Sigmoid colon (tissue), 6 donors: ENCODE measurements at regions not wholly inside any gene's neighbourhood (a gene's known extent, or its start where the extent isn't known, plus 50 kb on each side); places are given as distances from the start of the nearest gene placed in this dataset.
A peak's percentile ranks its signal among the peaks of the same experiment; 100 is the strongest.

Experiments used
- DNase-seq: peaks from one replicate; pipeline ENCODE4 v3.0.0-alpha.2; 2019
- H3K27ac ChIP-seq, 4 donors: fragments of 200-600 bp; sonication (generic); one replicate each; pipeline ENCODE4 v1.5.1; 2016 to 2019; ENCODE audit warnings: mild to moderate bottlenecking in 1 of 4
- H3K27me3 ChIP-seq, 3 donors: fragments of 200-600 bp; sonication (generic); one replicate each; pipeline ENCODE4 v1.5.1; 2019; ENCODE audit warnings: mild to moderate bottlenecking in 1 of 3
- H3K36me3 ChIP-seq, 4 donors: fragments of 200-600 bp; sonication (generic); one replicate each; pipeline ENCODE4 v1.5.1; 2016 to 2019
- H3K4me1 ChIP-seq, 4 donors: fragments of 200-600 bp; sonication (generic); one replicate each; pipeline ENCODE4 v1.5.1; 2017 to 2019
- H3K4me3 ChIP-seq, 4 donors: fragments of 200-600 bp; sonication (generic); one replicate each; pipeline ENCODE4 v1.5.1; 2017 to 2019; ENCODE audit warnings: mild to moderate bottlenecking in 2 of 4, moderate library complexity in 1 of 4
- H3K9me3 ChIP-seq, 4 donors: fragments of 200-600 bp in 3 of 4; sonication (generic) in 3 of 4; one replicate each; pipeline versions ENCODE4 v1.5.1 to v1.6.1; 2013 to 2019
- CTCF ChIP-seq, 4 experiments: fragments of 450-650 bp in 3 of 4; fragments of 200-600 bp in 1 of 4; IDR thresholded peaks; one replicate each; pipeline ENCODE4 v1.5.1; 2016 to 2019; ENCODE audit warnings: antibody characterized with exemption in 4 of 4, mild to moderate bottlenecking in 3 of 4, moderate library complexity in 2 of 4
- EP300 ChIP-seq, 4 donors: sonication (generic); formaldehyde crosslinking; IDR thresholded peaks; one replicate each; pipeline ENCODE4 v1.6.1; 2017; ENCODE audit warnings: antibody characterized with exemption in 4 of 4
- POLR2A ChIP-seq, 2 donors: fragments of 450-650 bp; IDR thresholded peaks; one replicate each; pipeline ENCODE4 v1.6.1; 2016; ENCODE audit warnings: antibody characterized with exemption in 2 of 2, mild to moderate bottlenecking in 2 of 2, moderate library complexity in 2 of 2
- POLR2AphosphoS5 ChIP-seq, 4 donors: sonication (generic); formaldehyde crosslinking; IDR thresholded peaks; one replicate each; pipeline ENCODE4 v1.6.1; 2017; ENCODE audit warnings: antibody characterized with exemption in 4 of 4
- WGBS, 2 donors: extraction: QIAGEN DNeasy Blood & Tissue Kit; methylation state at CpG; one replicate each; pipeline ENCODE4 v1.1.7; 2013; 5-methylcytosine and 5-hydroxymethylcytosine counted together
- intact Hi-C: fragments of 100-400 bp; cut with DNase I; formaldehyde crosslinking; loops from one replicate; pipeline ENCODE4 v1.15.1; 2023
- donor health status: healthy with polysubstance abuse.
- donor health status: healthy.

GRCh38 chr5:168110870-168111832 lies 180.3 kb upstream of the WWC1 start:
- Histone ChIP-seq H3K27me3 (no peaks in the 10 kb centered on the region), H3K36me3 (no peaks in the 10 kb centered on the region), H3K9me3 (no peaks in the 10 kb centered on the region), H3K4me3 (no peak overlapping the region), H3K4me1 (peaks cover 0 to 13% (median 5%) of the 10 kb centered on the region in 4 donors), H3K27ac (no peak overlapping the region)
- intact Hi-C loops, result no loop called here
- WGBS, 2 donors, result 59 to 66% methylated on average over 14 of the region's 14 CpGs
- no peak for DNase-seq
- TF ChIP-seq POLR2A (IDR thresholded peaks at IDR 0.05), result no peak
- TF ChIP-seq EP300 (IDR thresholded peaks at IDR 0.05), result no peak
- no peak for TF ChIP-seq POLR2AphosphoS5 (IDR thresholded peaks at IDR 0.05)
- no peak for TF ChIP-seq CTCF (IDR thresholded peaks at IDR 0.05)

- WGBS, 2 donors, result 48 to 77% methylated on average over 6 of the region's 6 CpGs
- no peak for DNase-seq
- Histone ChIP-seq H3K4me3 (no peak overlapping the region), H3K27ac (no peak overlapping the region), H3K9me3 (no peaks in the 10 kb centered on the region), H3K4me1 (no peaks in the 10 kb centered on the region), H3K36me3 (no peaks in the 10 kb centered on the region), H3K27me3 (no peaks in the 10 kb centered on the region)
- TF ChIP-seq EP300 (IDR thresholded peaks at IDR 0.05), result no peak
- peak in 2 of 4 experiments; percentile 31 to 41 for TF ChIP-seq CTCF (IDR thresholded peaks at IDR 0.05)
- intact Hi-C loops, result no loop called here
These were observed 176.9 kb upstream of the WWC1 start for GRCh38 chr5:168114444-168115017.

GRCh38 chr5:168117469-168117868 lies 174.0 kb upstream of the WWC1 start:
- Histone ChIP-seq H3K4me3 (no peak overlapping the region), H3K4me1 (no peaks in the 10 kb centered on the region), H3K9me3 (no peaks in the 10 kb centered on the region), H3K36me3 (no peaks in the 10 kb centered on the region), H3K27me3 (no peaks in the 10 kb centered on the region), H3K27ac (no peak overlapping the region)
- 91 to 93% methylated on average over 5 of the region's 5 CpGs for WGBS, 2 donors
- TF ChIP-seq POLR2A (IDR thresholded peaks at IDR 0.05) (no peak), EP300 (IDR thresholded peaks at IDR 0.05) (no peak), POLR2AphosphoS5 (IDR thresholded peaks at IDR 0.05) (no peak), CTCF (IDR thresholded peaks at IDR 0.05) (no peak)
- intact Hi-C loops, result no loop called here
- no peak for DNase-seq

GRCh38 chr5:168118042-168118668 lies 173.3 kb upstream of the WWC1 start:
- Histone ChIP-seq H3K9me3 (no peaks in the 10 kb centered on the region), H3K27ac (no peak overlapping the region), H3K27me3 (no peaks in the 10 kb centered on the region), H3K4me1 (no peaks in the 10 kb centered on the region), H3K4me3 (no peak overlapping the region), H3K36me3 (no peaks in the 10 kb centered on the region)
- intact Hi-C loops, result no loop called here
- 79 to 81% methylated on average over 16 of the region's 16 CpGs for WGBS, 2 donors
- TF ChIP-seq POLR2AphosphoS5 (IDR thresholded peaks at IDR 0.05) (no peak), POLR2A (IDR thresholded peaks at IDR 0.05) (no peak), EP300 (IDR thresholded peaks at IDR 0.05) (no peak)
- DNase-seq, result no peak
